ENCODE measurements at regions not wholly inside any gene's neighbourhood (a gene's known extent, or its start where the extent isn't known, plus 50 kb on each side); places are given as distances from the start of the nearest gene placed in this dataset.

- DNase-seq, result no peak
Measured at GRCh38 chr16:54431997-54432896, 145.7 kb upstream of the IRX3 start.

DNA sequence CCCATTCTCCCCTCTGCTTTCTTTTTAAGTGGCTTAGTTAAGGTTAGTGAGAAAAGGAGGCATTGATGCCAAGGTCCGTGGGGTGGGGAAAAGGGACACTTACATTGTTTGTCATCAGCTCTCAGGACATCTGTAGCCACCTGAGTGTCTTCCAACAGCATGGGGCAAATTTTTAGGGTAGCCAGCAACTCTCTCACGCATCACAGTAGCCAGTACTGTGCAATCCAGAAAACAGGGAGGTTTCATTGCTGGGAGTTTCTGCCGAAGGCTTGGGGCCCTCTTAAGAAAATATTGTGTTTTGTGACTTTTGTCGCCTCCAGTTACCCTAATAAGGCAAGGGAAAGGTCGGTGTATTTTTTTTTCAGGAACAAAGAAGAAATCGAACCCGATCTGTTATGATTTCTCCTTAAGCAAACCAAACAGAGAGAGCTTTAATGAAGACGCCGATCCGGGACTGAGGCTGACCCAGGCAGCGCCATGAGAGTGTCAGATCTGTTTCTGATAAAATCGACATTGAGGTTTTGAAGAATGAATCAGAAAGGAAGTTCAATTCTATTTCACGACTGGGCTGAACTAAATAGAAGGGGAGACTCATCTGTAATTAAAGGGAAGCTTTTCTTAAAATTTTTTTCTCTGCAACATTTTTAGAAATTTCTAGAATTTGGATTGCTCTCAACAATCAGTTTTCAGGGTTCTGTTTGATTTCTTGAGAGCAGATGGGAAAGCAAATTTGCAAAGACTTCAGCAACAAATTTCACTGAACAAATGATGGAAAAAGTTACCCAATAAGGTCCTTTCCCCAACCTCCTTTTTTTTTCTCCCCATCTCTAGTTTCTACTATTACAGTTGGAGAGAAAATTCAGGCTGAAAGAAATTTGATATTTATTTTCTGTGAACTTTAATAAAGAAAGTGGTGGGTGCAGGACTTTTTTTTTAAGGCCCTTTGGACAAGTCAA is 144.7 kb upstream of the IRX3 start:
- no peak for DNase-seq

GRCh38 chr16:54430491-54431030 is 144.0 kb upstream of the IRX3 start:
- no peak for DNase-seq

- DNase-seq, result no peak
Measured at GRCh38 chr16:54429029-54429428, 142.4 kb upstream of the IRX3 start.

DNA sequence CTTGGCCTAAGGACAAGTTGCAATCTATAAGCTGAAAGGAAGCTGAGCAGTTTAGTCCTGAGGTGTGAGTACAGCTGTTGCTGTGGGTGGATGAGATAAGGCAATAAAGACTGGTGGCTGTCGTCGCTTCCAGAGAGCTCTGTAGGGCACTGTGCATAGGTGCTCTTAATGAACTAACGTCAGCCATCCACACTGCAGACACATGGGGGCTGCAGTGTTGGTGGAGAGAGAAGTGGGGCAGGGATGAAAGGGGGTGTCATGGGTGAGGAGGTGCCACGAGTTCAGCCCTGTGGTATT is 139.9 kb upstream of the IRX3 start:
- DNase-seq, result no peak

GRCh38 chr16:54425681-54426552 is 139.3 kb upstream of the IRX3 start:
- no peak for DNase-seq

DNA sequence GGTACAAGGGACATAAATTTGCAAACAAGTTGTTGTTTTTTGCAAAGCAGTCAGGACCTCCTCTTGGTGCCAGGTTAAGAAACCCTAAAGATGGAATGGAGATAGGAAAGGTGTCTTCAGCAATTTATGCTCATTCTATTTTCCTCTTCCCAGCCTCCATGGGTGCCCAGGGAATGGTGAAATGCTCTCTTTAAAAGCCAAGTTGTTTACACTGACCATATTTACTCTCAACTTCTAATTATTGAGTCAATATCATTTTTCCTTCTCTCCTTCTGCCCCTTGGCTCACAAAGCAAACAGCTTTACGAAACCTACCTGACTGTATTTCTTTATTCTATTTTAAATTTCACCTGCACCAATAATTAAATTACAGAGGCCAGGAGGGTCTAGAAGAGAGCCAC is 138.5 kb upstream of the IRX3 start:
- DNase-seq, result no peak

GRCh38 chr16:54424043-54424451 is 137.5 kb upstream of the IRX3 start:
- no peak for DNase-seq

DNA sequence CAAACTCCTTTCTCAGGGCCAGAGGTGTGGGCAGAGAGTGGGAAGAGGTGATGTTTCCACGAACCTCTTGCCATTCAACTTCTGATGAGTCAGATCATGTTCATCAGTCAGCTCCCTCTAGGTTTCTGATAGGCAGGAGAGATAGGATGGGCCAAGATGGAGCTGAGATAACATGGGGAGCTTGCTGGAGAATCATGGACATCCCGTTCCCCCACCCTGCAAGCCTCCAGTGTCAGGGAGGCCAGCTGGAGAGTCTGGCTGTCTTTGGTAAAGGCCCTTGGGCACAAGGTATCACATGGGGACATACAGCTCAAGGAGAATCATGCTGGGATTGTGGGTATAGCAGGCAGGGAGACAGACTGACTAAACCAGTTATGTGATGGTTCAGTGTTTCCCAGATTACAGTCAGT is 136.0 kb upstream of the IRX3 start:
- no peak for DNase-seq

- no peak for DNase-seq
Measured at GRCh38 chr16:54422159-54422558, 135.6 kb upstream of the IRX3 start.

- no peak for DNase-seq
Measured at GRCh38 chr16:54421220-54421619, 134.6 kb upstream of the IRX3 start.

- no peak for DNase-seq
Measured at GRCh38 chr16:54418903-54419302, 132.3 kb upstream of the IRX3 start.

- no peak for DNase-seq
Measured at GRCh38 chr16:54417384-54417783, 130.8 kb upstream of the IRX3 start.

- no peak for DNase-seq
Measured at GRCh38 chr16:54414671-54415070, 128.1 kb upstream of the IRX3 start.

DNA sequence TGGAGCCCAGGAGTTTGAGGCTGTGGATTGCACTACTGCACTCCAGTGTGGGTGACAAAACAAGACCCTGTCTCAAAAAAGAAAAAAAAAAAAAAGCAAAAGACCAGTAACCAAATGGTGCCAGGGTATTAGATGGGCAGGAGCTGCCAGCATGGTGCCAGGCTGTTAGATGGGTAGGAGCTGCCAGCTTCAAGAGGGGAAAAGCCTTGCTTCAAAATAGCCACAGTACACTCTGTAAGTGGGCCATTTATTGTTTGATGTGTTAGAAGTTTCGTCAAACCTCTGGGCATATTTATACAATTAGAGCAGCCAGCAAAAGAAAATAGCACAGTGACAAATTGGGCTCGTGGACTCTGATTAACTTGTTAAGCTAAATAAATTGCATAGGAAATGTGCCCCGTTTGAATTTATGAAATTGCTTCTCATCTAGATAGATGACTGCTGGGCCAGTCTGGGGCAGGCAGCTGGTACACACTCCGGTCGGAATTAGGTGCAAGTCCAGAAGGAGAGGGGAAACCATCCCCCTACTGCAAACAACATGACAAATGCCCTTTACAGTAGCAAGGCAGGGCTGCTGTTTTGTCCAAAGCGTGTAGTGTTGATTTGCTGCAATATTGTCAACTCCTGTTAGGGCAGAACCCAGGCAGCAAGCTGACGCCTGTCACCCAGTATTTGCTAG is 126.3 kb upstream of the IRX3 start:
- DNase-seq, result no peak

DNA sequence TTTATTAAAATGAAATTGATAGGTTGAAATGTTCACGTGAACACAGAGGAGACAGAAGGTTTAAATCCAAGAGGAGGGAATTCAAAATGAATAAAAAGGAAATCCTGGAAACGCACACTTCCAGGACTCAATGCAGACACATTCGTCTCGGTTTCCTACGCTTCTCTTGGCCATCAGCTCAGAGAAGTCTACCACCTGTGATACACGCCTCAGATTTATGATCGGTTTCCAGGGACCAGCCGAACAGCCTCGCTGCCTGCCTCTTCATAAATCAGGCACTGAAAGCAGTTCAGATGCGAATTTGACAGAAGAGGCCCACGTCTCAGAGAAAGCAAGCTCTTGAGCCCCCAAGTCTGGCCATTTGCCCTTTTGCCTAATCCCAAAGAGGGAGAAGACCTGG is 125.5 kb upstream of the IRX3 start:
- DNase-seq, result no peak

GRCh38 chr16:54411544-54411943 is 125.0 kb upstream of the IRX3 start:
- DNase-seq, result no peak

DNA sequence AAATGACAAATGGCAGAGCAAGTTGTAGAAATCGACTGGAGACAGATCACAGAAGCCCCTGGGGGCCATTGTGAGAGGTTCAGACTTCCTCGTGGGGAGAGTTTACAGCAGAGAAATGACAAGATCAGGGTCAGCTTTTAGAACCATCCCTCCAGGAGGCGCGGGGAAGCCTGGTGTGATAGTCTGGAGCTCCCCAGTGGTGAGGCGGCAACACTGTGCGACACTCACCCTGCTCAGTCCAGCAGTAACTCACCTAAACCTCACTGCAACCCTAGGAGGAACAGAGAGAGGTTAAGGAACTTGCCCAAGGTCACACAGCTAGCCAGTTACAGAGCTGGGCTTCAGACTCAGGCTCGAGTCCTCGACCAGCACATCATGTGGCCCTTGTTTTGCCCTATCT is 123.4 kb upstream of the IRX3 start:
- no peak for DNase-seq

DNA sequence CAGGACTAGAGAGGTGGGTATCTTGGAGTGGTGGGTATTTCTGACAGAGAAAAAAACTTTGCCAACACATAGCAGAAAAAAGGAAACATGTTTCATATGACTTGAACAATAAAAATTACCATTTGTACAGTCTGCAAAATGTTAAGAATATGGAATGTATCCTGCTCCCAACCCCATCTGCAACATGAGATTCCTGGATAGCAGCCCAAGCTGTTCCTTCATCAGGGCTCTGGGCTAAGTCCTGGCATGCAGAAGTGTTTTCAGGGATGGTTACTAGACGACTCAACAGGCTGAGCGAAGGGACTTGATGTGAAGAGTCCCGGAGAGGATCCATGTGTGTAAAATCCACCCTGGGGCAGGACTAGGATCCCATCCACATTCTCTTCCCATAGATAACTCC is 121.0 kb upstream of the IRX3 start:
- DNase-seq, result no peak

DNA sequence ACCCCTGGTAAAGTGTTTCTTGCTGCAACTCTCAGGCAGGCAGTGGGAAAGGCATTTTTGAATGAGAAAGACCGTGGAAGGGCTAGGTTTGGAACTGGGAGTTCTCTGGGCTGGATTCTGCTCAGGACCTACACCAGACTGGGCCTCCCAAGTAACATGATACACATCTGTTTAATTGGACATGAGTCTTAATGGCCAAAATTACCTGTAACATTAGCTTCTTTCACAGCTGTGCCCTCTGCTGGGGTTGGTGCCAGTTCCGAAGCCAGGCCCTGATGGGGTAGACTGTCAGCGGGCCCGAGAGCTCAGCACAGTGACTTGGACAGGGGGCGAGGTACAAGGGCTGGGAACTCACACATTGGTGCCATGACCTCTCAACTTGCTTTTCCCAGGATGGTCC is 118.9 kb upstream of the IRX3 start:
- DNase-seq, result no peak

GRCh38 chr16:54403580-54403979 is 117.0 kb upstream of the IRX3 start:
- DNase-seq, result no peak

GRCh38 chr16:54402873-54403272 is 116.3 kb upstream of the IRX3 start:
- no peak for DNase-seq

All from activated CD4-positive, alpha-beta T cell treated with anti-CD3 and anti-CD28 coated beads for 48 hours (primary cell).